H1 (cell line): ENCODE measurements at regions not wholly inside any gene's neighbourhood (a gene's known extent, or its start where the extent isn't known, plus 50 kb on each side); places are given as distances from the start of the nearest gene placed in this dataset.

ENCODE experiments used
- CTCF ChIA-PET: fragments of 300-600 bp; sonication (Branson Sonifier 250); formaldehyde crosslinking; loops from one replicate; lab custom pipeline; 2021; ENCODE audit not compliant: partially characterized antibody; lab: Charles Lee
- POLR2A ChIA-PET: fragments of 300-600 bp; sonication (Branson Sonifier 250); formaldehyde crosslinking; loops from one replicate; lab custom pipeline; 2021; ENCODE audit warnings: inconsistent platforms; ENCODE audit not compliant: partially characterized antibody; lab: Charles Lee
- DNase-seq, 2 experiments: peaks; one replicate each; pipeline versions ENCODE4 v3.0.0 to v3.0.0-alpha.2; 2010 to 2022; ENCODE audit warnings: low spot score in 2 of 2, low read depth in 1 of 2, mixed read lengths in 1 of 2
- FAIRE-seq: peaks from 2 replicates; lab custom pipeline; 2011; peaks lifted over from hg19 to GRCh38; lab: Jason Lieb, UNC
- H2AFZ ChIP-seq: 2 replicates; pipeline ENCODE4 v1.8.1; 2012; ENCODE audit warnings: low read length, inconsistent platforms
- H2AK5ac ChIP-seq: 2 replicates; pipeline ENCODE4 v1.6.1; 2013; ENCODE audit warnings: low read depth, low read length
- H2BK120ac ChIP-seq: replicated peaks from 2 replicates; pipeline ENCODE3; 2013; ENCODE audit warnings: low read depth, low read length, inconsistent platforms
- H2BK12ac ChIP-seq: 2 replicates; pipeline ENCODE4 v1.6.1; 2013; ENCODE audit warnings: low read depth, low read length
- H2BK15ac ChIP-seq: 2 replicates; pipeline ENCODE4 v1.6.1; 2013; ENCODE audit warnings: low read length
- H2BK20ac ChIP-seq: 2 replicates; pipeline ENCODE4 v1.6.1; 2013; ENCODE audit warnings: low read length
- H2BK5ac ChIP-seq: 2 replicates; pipeline ENCODE4 v1.6.1; 2013; ENCODE audit warnings: low read depth, low read length
- H3K14ac ChIP-seq: 2 replicates; pipeline ENCODE4 v1.6.1; 2013; ENCODE audit warnings: inconsistent platforms; ENCODE audit not compliant: insufficient read length
- H3K18ac ChIP-seq: 2 replicates; pipeline ENCODE4 v1.6.1; 2013; ENCODE audit warnings: low read length; ENCODE audit errors: extremely low read depth
- H3K23ac ChIP-seq: 2 replicates; pipeline ENCODE4 v1.6.1; 2013; ENCODE audit warnings: inconsistent platforms; ENCODE audit not compliant: insufficient read length
- H3K23me2 ChIP-seq: 2 replicates; pipeline ENCODE4 v1.6.1; 2013; ENCODE audit warnings: low read depth, low read length
- H3K27ac ChIP-seq: 2 replicates; pipeline ENCODE4 v1.6.1; 2011; ENCODE audit warnings: low read depth, low read length, inconsistent platforms
- H3K27me3 ChIP-seq, 4 experiments: replicated peaks in 1 of 4; 1 replicate in 1 of 4; 2 replicates in 3 of 4; pipeline versions ENCODE4 v1.6.1 to v1.8.1; 2011 to 2013; ENCODE audit warnings: low read length in 3 of 4, mild to moderate bottlenecking in 3 of 4, inconsistent platforms in 2 of 4, mixed read lengths in 2 of 4, moderate library complexity in 1 of 4; ENCODE audit not compliant: control insufficient read depth in 3 of 4, insufficient read depth in 3 of 4; ENCODE audit errors: extremely low read depth in 1 of 4
- H3K36me3 ChIP-seq, 4 experiments: 2 replicates each; pipeline versions ENCODE4 v1.6.1 to v1.8.1; 2011 to 2013; ENCODE audit warnings: mild to moderate bottlenecking in 4 of 4, low read length in 3 of 4, moderate library complexity in 2 of 4, control low read depth in 1 of 4, inconsistent platforms in 1 of 4; ENCODE audit not compliant: insufficient read depth in 4 of 4, control insufficient read depth in 2 of 4
- H3K4ac ChIP-seq: replicated peaks from 2 replicates; pipeline ENCODE3; 2013; ENCODE audit warnings: low read length, low read depth, mixed read lengths, inconsistent platforms; ENCODE audit not compliant: insufficient read length
- H3K4me1 ChIP-seq, 4 experiments: replicated peaks in 1 of 4; 1 replicate in 1 of 4; 2 replicates in 3 of 4; pipeline versions ENCODE4 v1.6.1 to v1.8.1; 2011 to 2013; ENCODE audit warnings: low read length in 3 of 4, inconsistent platforms in 2 of 4, mixed read lengths in 1 of 4; ENCODE audit not compliant: insufficient read depth in 4 of 4, control insufficient read depth in 3 of 4
- H3K4me2 ChIP-seq, 2 experiments: 2 replicates each; pipeline versions ENCODE4 v1.6.1 to v1.8.1; 2011 to 2013; ENCODE audit warnings: low read depth in 2 of 2, low read length in 2 of 2, control low read depth in 1 of 2, inconsistent platforms in 1 of 2, mild to moderate bottlenecking in 1 of 2; ENCODE audit not compliant: insufficient read depth in 1 of 2
- H3K4me3 ChIP-seq, 4 experiments: fragments of 200-600, 300-600 bp in 1 of 4; sonication (generic), shearing (Covaris generic), sonication (Bioruptor Twin) in 1 of 4; 2 replicates each; pipeline versions ENCODE4 v1.5.1 to v1.8.1; 2011 to 2016; ENCODE audit warnings: low read length in 4 of 4, low read depth in 3 of 4, control low read depth in 2 of 4, inconsistent platforms in 2 of 4, mild to moderate bottlenecking in 2 of 4, mixed read lengths in 1 of 4, moderate library complexity in 1 of 4; ENCODE audit not compliant: insufficient read depth in 2 of 4; ENCODE audit errors: extremely low read depth in 1 of 4
- H3K56ac ChIP-seq: replicated peaks from 2 replicates; pipeline ENCODE3; 2013; ENCODE audit warnings: low read depth, mild to moderate bottlenecking, mixed read lengths, low read length, inconsistent platforms; ENCODE audit not compliant: insufficient read length
- H3K79me1 ChIP-seq: 2 replicates; pipeline ENCODE4 v1.6.1; 2013; ENCODE audit warnings: low read depth, low read length, control low read depth
- H3K79me2 ChIP-seq, 2 experiments: 2 replicates each; pipeline versions ENCODE4 v1.6.1 to v1.8.1; 2012 to 2013; ENCODE audit warnings: low read length in 2 of 2, mild to moderate bottlenecking in 2 of 2, inconsistent platforms in 1 of 2; ENCODE audit not compliant: insufficient read depth in 2 of 2, control insufficient read depth in 1 of 2
- H3K9ac ChIP-seq, 4 experiments: replicated peaks in 1 of 4; 1 replicate in 1 of 4; 2 replicates in 3 of 4; pipeline versions ENCODE4 v1.6.1 to v1.8.1; 2011 to 2013; ENCODE audit warnings: low read depth in 3 of 4, low read length in 3 of 4, control low read depth in 2 of 4, mild to moderate bottlenecking in 2 of 4, moderate library complexity in 2 of 4, inconsistent platforms in 1 of 4; ENCODE audit errors: extremely low read depth in 1 of 4
- H3K9me3 ChIP-seq, 2 experiments: 2 replicates each; pipeline versions ENCODE4 v1.6.1 to v1.8.1; 2012 to 2013; ENCODE audit warnings: mild to moderate bottlenecking in 2 of 2, moderate library complexity in 2 of 2, control low read depth in 1 of 2, inconsistent platforms in 1 of 2, low read depth in 1 of 2, low read length in 1 of 2, mixed read lengths in 1 of 2; ENCODE audit not compliant: insufficient read depth in 2 of 2
- H4K20me1 ChIP-seq, 2 experiments: replicated peaks in 1 of 2; 2 replicates each; pipeline versions ENCODE3 to v1.8.1; 2011 to 2013; ENCODE audit warnings: inconsistent platforms in 2 of 2, low read length in 2 of 2, mild to moderate bottlenecking in 1 of 2; ENCODE audit not compliant: insufficient read depth in 2 of 2, control insufficient read depth in 1 of 2
- H4K5ac ChIP-seq: 2 replicates; pipeline ENCODE4 v1.6.1; 2013; ENCODE audit warnings: low read length, low read depth, mixed read lengths, inconsistent platforms; ENCODE audit not compliant: insufficient read length
- H4K8ac ChIP-seq: 2 replicates; pipeline ENCODE4 v1.8.0; 2013; ENCODE audit warnings: mild to moderate bottlenecking, moderate library complexity, low read length, inconsistent platforms; ENCODE audit not compliant: insufficient read depth; ENCODE audit errors: extremely low read depth
- H4K91ac ChIP-seq: replicated peaks from 2 replicates; pipeline ENCODE3; 2013; ENCODE audit warnings: low read length, mixed read lengths, inconsistent platforms; ENCODE audit not compliant: insufficient read length
- CHD1 ChIP-seq: IDR thresholded peaks from 2 replicates; pipeline ENCODE4 v1.6.1; 2012; ENCODE audit warnings: low read depth, low read length, improper control_type of control experiment
- CTBP2 ChIP-seq: IDR thresholded peaks from 2 replicates; pipeline ENCODE4 v1.7.0; 2011; ENCODE audit warnings: borderline replicate concordance, mild to moderate bottlenecking, moderate library complexity, mixed read lengths, low read length; ENCODE audit not compliant: insufficient read depth, insufficient read length
- EP300 ChIP-seq, 2 experiments: IDR thresholded peaks; 1 replicate in 1 of 2; 2 replicates in 1 of 2; pipeline ENCODE4 v1.6.1; 2011 to 2012; ENCODE audit warnings: low read depth in 2 of 2, low read length in 2 of 2, mild to moderate bottlenecking in 2 of 2, borderline replicate concordance in 1 of 2, inconsistent platforms in 1 of 2, moderate library complexity in 1 of 2
- EZH2 ChIP-seq: fragments of 200-600 bp; sonication (generic); IDR thresholded peaks from 2 replicates; pipeline ENCODE4 v1.7.1; 2012; ENCODE audit warnings: low read depth, mild to moderate bottlenecking, moderate library complexity, low read length, inconsistent platforms; ENCODE audit not compliant: severe bottlenecking
- POU5F1 ChIP-seq: IDR thresholded peaks from 2 replicates; pipeline ENCODE4 v1.6.1; 2011; ENCODE audit warnings: low read depth, mild to moderate bottlenecking, low read length, moderate library complexity
- RFX5 ChIP-seq: IDR thresholded peaks from 2 replicates; pipeline ENCODE4 v1.6.1; 2011; ENCODE audit warnings: low read depth, low read length, improper control_type of control experiment, borderline replicate concordance
- SAP30 ChIP-seq: fragments of 300-600 bp; sonication (generic); IDR thresholded peaks from 2 replicates; pipeline ENCODE4 v1.7.1; 2012; ENCODE audit warnings: low read length, moderate library complexity, mild to moderate bottlenecking, inconsistent platforms; ENCODE audit not compliant: insufficient read depth, insufficient replicate concordance
- SP1 ChIP-seq: IDR thresholded peaks from 2 replicates; pipeline ENCODE4 v1.6.1; 2011; ENCODE audit warnings: low read depth, low read length
- SP4 ChIP-seq: IDR thresholded peaks from 2 replicates; pipeline ENCODE4 v1.6.1; 2012; ENCODE audit warnings: low read length, inconsistent platforms
- SRF ChIP-seq: IDR thresholded peaks from 2 replicates; pipeline ENCODE4 v1.6.1; 2011; ENCODE audit warnings: mild to moderate bottlenecking, low read depth, low read length, moderate library complexity
- SUZ12 ChIP-seq: fragments of 200-600 bp; sonication (generic); IDR thresholded peaks from 2 replicates; pipeline ENCODE4 v1.6.1; 2012; ENCODE audit warnings: mild to moderate bottlenecking, inconsistent platforms, low read length, moderate library complexity, mixed read lengths
- TAF7 ChIP-seq: optimal IDR thresholded peaks from 2 replicates; pipeline ENCODE3; 2011; ENCODE audit warnings: low read depth, mild to moderate bottlenecking, inconsistent platforms, low read length, moderate library complexity, borderline replicate concordance
- USF2 ChIP-seq: IDR thresholded peaks from 2 replicates; pipeline ENCODE4 v1.6.1; 2011; ENCODE audit warnings: low read length, improper control_type of control experiment
- WGBS, 2 experiments: shearing (Covaris generic) in 1 of 2; methylation state at CpG; one replicate each; pipeline versions ENCODE4 v1.1.6 to v1.1.7; 2013 to 2015; ENCODE audit warnings: low lambda C conversion rate in 2 of 2, mixed read lengths in 2 of 2, inconsistent platforms in 1 of 2, low coverage in 1 of 2, missing lambda C conversion rate in 1 of 2; ENCODE audit not compliant: insufficient replicate concordance in 2 of 2, insufficient coverage in 1 of 2, insufficient read length in 1 of 2; ENCODE audit errors: extremely low coverage in 1 of 2, missing lambda C conversion rate in 1 of 2; 5-methylcytosine and 5-hydroxymethylcytosine counted together

GRCh38 chr10:32148864-32149251 is 92.6 kb upstream of the KIF5B start:
- H4K5ac ChIP-seq, result no peak overlapping the region
- no peak overlapping the region for H2BK120ac ChIP-seq
- no peaks in the 10 kb centered on the region for H3K27me3 ChIP-seq
- no peaks in the 10 kb centered on the region for H3K4me1 ChIP-seq
- H2BK20ac ChIP-seq, result no peak overlapping the region
- ChIA-PET CTCF (interaction anchor here (0.6 to 1.3 kb wide), 3 partner anchors 9 to 670 kb away, joined by 3 read pairs; no protein-coding TSS in a partner anchor), POLR2A (interaction anchor here (1.2 kb wide), 1 partner anchor 12 kb away, joined by 3 read pairs; no protein-coding TSS in a partner anchor)
- no peak overlapping the region for H3K27ac ChIP-seq
- H3K23ac ChIP-seq, result no peak overlapping the region
- H3K79me1 ChIP-seq, result no peaks in the 10 kb centered on the region
- H2BK12ac ChIP-seq, result no peak overlapping the region
- no peak overlapping the region for H2BK15ac ChIP-seq
- H3K23me2 ChIP-seq, result no peaks in the 10 kb centered on the region
- H3K4me2 ChIP-seq, result no peak overlapping the region
- WGBS, 2 experiments, result 73% methylated on average over 3 of the region's 4 CpGs; no CpG with 5 or more reads in 1 of the 2 experiments
- no peak overlapping the region for H3K4me3 ChIP-seq
- FAIRE-seq (no peak), DNase-seq (no peak)
- H4K8ac ChIP-seq, result no peak overlapping the region
- no peak overlapping the region for H3K14ac ChIP-seq
- no peak overlapping the region for H3K18ac ChIP-seq
- H3K9ac ChIP-seq, result no peak overlapping the region
- no peak overlapping the region for H2BK5ac ChIP-seq
- H3K79me2 ChIP-seq, result no peaks in the 10 kb centered on the region
- H4K91ac ChIP-seq, result no peak overlapping the region
- no peak overlapping the region for H2AK5ac ChIP-seq
- H3K56ac ChIP-seq, result no peak overlapping the region
- no peaks in the 10 kb centered on the region for H3K36me3 ChIP-seq
- no peaks in the 10 kb centered on the region for H4K20me1 ChIP-seq
- H3K9me3 ChIP-seq, result 0 out of 4 replicates have a peak, but pooled peaks cover 0 to 3% of the 10 kb centered on the region in 2 experiments
- no peak overlapping the region for H3K4ac ChIP-seq
- H2AFZ ChIP-seq, result 0 out of 2 replicates have a peak overlapping the region, but pooled peaks have one; percentile 43
- no peak for TF ChIP-seq SP1
- TF ChIP-seq EZH2, result no peak
- TF ChIP-seq TAF7, result no peak
- no peak for TF ChIP-seq SP4
- TF ChIP-seq EP300 (IDR thresholded peaks at IDR 0.05; ENCODE audit: borderline replicate concordance in 1 of 2, low read depth in 2 of 2, low read length in 2 of 2), result no peak
- TF ChIP-seq SRF, result no peak
- TF ChIP-seq CHD1, result no peak
- TF ChIP-seq SAP30, result no peak
- TF ChIP-seq RFX5, result no peak
- no peak for TF ChIP-seq USF2
- no peak for TF ChIP-seq POU5F1
- no peak for TF ChIP-seq SUZ12
- TF ChIP-seq CTBP2, result no peak
